Stimulated activated memory B cell treated with anti-CD40 and anti-IgM and Interleukin-4, amounts not matched to agents 10 μg/mL and 1 μg/mL and 100 μg/mL, for 72 hours (primary cell): ENCODE measurements at regions not wholly inside any gene's neighbourhood (a gene's known extent, or its start where the extent isn't known, plus 50 kb on each side); places are given as distances from the start of the nearest gene placed in this dataset.
"Not testable (repeated sequence)": the region's sequence is repeated elsewhere in the genome, so short reads cannot be mapped to it uniquely, and the experiment has no call there.

ENCODE experiments used
- ATAC-seq: fragments of 150-1000 bp; cut with Tn5 transposase; 2 replicates; pipeline ENCODE4 v1.10.0; 2021
- H3K27ac Mint-ChIP-seq: one replicate; pipeline ENCODE4 v1.8.0; 2022; ENCODE audit warnings: mild to moderate bottlenecking, mixed read lengths
- H3K27me3 Mint-ChIP-seq: one replicate; pipeline ENCODE4 v1.8.0; 2022; ENCODE audit warnings: mixed read lengths
- H3K36me3 Mint-ChIP-seq: one replicate; pipeline ENCODE4 v1.8.0; 2022; ENCODE audit warnings: mixed read lengths
- H3K4me1 Mint-ChIP-seq: one replicate; pipeline ENCODE4 v1.8.0; 2022; ENCODE audit warnings: mixed read lengths
- H3K4me3 Mint-ChIP-seq: one replicate; pipeline ENCODE4 v1.8.0; 2022; ENCODE audit warnings: mild to moderate bottlenecking, moderate library complexity, mixed read lengths
- H3K9me3 Mint-ChIP-seq: one replicate; pipeline ENCODE4 v1.8.0; 2022; ENCODE audit warnings: mixed read lengths

DNA sequence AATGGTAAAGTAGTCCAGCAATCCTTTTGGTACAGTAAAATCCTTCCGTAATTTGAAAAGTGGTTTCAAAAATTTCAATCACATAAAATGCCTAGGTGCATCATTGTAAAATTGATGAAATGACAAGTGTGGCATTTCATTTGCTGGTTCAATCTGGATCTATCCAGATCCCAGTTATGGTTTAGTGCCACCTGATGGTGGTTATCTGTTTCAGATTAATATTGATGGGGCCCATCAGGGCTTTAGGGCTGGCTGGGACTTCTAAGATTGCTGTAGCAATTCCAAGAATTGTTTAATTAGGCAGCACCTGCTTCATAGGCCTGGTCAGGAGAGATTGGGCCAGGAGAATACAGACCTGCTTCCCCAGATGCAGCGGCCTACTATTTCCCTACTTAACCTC, 55.5 kb upstream of the PIK3C3 start:
- no peaks in the 10 kb centered on the region for H3K4me1 Mint-ChIP-seq
- no peaks in the 10 kb centered on the region for H3K36me3 Mint-ChIP-seq
- no peak overlapping the region for H3K27ac Mint-ChIP-seq
- H3K4me3 Mint-ChIP-seq, result no peak overlapping the region
- H3K9me3 Mint-ChIP-seq, result peaks cover 4% of the 10 kb centered on the region
- ATAC-seq, result no peak
- H3K27me3 Mint-ChIP-seq, result peaks cover 9% of the 10 kb centered on the region

DNA sequence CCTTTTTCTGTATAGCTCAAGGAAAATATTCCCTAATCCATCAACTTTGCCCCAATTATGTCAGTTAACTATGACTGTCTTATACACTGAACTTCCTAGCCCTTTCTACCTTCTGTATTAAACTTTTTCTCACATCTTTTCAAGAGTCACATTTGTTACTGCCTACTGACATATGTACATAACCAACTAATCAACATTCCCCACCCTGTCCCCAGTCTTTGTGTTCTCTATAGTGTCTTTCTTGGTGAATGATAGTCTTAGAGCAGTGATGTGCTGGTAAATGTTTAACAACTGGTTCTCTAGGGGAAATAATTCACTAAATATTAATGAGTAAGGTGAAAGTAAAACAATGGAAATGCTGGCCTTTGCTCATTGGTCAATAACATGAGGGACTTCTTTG, 61.6 kb upstream of the PIK3C3 start:
- H3K27ac Mint-ChIP-seq, result no peak overlapping the region
- H3K36me3 Mint-ChIP-seq, result no peaks in the 10 kb centered on the region
- H3K4me1 Mint-ChIP-seq, result no peaks in the 10 kb centered on the region
- ATAC-seq, result no peak
- H3K9me3 Mint-ChIP-seq, result peaks cover 4% of the 10 kb centered on the region
- H3K27me3 Mint-ChIP-seq, result peaks cover 16% of the 10 kb centered on the region
- H3K4me3 Mint-ChIP-seq, result no peak overlapping the region

DNA sequence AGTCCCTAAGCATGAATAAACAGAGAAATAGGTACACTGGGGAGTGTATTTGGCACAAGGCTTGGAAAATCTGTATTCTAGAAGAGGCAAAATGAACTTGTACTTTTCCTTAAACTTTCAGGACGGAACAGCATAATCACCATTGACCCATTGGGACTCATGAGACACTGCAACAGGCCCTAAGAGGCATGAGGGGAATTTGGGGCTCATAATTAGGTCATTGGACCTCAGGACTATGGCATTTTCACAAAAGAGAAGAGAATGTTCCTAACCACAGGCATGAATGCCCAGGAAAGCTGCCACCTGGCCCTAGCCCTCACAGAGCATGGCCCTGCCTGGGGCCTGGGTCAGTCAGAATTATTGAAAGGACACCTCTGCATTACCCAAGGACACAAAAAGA, 67.9 kb upstream of the PIK3C3 start:
- Mint-ChIP-seq H3K9me3 (no peaks in the 10 kb centered on the region), H3K36me3 (no peaks in the 10 kb centered on the region), H3K27ac (no peak overlapping the region), H3K27me3 (no peaks in the 10 kb centered on the region), H3K4me1 (no peaks in the 10 kb centered on the region), H3K4me3 (no peak overlapping the region)
- no peak for ATAC-seq

DNA sequence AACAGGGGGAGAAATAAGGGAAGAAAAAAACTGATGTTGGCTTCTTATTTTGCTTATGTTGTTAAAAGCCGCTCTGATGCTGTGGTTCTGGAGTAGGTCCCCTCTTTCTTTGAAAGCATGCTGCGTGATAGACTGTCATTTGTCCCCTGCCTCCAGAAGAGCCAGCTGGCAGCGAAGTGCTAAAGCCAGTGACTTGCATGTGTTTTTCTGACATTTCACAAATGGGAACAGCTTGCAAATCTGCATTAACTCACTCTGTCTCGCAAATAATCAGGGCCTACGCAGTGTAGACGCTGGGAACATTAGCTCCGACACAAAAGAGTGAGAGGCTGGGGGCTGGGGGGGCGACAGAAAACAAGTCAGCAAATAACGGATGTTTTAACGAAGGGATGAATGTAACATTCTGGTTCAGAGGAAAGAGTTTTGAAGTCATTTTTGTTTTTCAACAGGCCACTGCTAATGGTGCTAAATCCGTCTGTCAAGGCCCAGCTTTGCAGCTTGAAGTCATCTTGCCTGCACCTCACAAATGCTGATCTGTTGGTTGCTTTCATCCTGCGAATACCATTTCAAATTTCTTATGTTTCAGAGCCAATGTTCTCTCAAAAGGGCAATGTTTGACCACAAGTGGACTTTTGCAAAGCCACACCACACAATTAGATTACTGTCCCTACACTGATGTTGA, 68.8 kb upstream of the PIK3C3 start:
- ATAC-seq, result no peak

DNA sequence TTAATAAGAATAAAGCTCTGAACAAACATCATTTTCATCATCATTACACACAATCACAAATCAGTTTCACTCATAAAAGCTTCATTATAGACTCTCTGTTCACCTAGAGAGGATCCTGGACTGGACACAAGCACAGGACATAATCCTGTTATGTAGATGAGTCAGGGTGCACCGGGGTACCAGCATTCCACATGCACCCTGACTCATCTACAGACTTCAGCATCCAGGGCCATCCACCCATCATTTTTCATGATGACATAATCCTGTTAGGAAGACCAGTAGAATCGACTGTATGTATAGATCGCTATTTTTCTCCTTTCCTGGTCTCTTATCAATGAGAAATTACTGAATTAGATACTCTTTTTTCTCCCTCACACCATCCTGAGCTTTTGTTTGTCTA, 73.7 kb upstream of the PIK3C3 start:
- no peaks in the 10 kb centered on the region for H3K4me1 Mint-ChIP-seq
- H3K36me3 Mint-ChIP-seq, result no peaks in the 10 kb centered on the region
- no peaks in the 10 kb centered on the region for H3K27me3 Mint-ChIP-seq
- no peak for ATAC-seq
- no peaks in the 10 kb centered on the region for H3K9me3 Mint-ChIP-seq
- H3K27ac Mint-ChIP-seq, result no peak overlapping the region
- H3K4me3 Mint-ChIP-seq, result no peak overlapping the region

More for the DNA sequence above, 68.8 kb upstream of the PIK3C3 start:
- no peaks in the 10 kb centered on the region for H3K9me3 Mint-ChIP-seq
- no peaks in the 10 kb centered on the region for H3K36me3 Mint-ChIP-seq
- no peak overlapping the region for H3K4me3 Mint-ChIP-seq
- H3K4me1 Mint-ChIP-seq, result no peaks in the 10 kb centered on the region
- H3K27ac Mint-ChIP-seq, result no peak overlapping the region
- H3K27me3 Mint-ChIP-seq, result no peaks in the 10 kb centered on the region

DNA sequence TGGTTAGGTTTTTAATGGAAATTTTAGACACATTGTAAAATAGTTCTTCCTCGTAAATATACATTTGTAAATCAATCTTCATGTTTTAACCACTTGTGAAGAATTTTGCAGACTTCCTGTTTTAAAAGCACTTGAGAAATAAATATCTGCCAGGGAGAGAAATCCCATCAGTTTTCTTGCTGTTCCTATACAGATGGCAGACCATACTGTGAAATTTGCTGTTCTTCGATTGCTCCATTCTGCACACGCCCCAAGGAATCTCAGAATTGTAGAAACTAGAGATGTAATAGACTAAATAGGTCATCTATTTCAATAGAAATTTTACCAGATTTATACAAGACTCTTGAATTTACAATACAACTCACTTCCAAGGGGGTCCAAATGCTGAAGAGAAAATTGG, 75.8 kb upstream of the PIK3C3 start:
- H3K4me1 Mint-ChIP-seq, result no peaks in the 10 kb centered on the region
- H3K36me3 Mint-ChIP-seq, result no peaks in the 10 kb centered on the region
- no peak overlapping the region for H3K27ac Mint-ChIP-seq
- no peak for ATAC-seq
- no peaks in the 10 kb centered on the region for H3K27me3 Mint-ChIP-seq
- no peaks in the 10 kb centered on the region for H3K9me3 Mint-ChIP-seq
- no peak overlapping the region for H3K4me3 Mint-ChIP-seq

DNA sequence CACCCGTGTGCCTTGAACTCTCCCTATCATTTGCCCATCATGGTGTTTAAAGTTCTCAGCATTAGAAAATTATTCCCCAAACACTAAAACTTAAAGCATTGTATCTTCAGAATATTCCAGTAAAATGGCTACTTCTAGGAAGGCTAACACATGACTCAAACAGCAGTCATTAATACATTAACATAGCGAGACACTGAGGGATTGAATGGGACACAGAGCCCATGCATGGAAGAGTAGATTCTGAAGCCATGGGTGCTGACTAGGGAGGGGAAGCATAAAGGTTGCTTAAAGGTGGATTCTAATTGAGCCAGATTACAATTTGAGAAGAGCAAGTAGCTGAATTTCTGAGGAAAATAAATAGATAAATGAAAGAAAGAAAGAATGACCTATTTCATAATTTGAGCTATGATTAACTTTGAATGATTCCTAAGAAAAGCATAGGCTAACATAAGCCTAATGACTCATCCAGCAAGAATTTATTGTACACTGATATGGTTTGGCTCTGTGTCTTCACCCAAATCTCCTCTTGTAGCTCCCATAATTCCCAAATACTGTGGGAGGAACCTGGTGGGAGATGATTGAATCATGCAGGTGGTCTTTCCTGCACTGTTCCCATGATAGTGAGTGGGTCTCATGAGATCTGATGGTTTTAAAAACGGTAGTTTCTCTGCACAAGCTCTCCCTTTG, 79.8 kb upstream of the PIK3C3 start:
- Mint-ChIP-seq H3K36me3 (no peaks in the 10 kb centered on the region), H3K4me1 (no peaks in the 10 kb centered on the region), H3K27me3 (no peaks in the 10 kb centered on the region), H3K4me3 (no peak overlapping the region), H3K27ac (no peak overlapping the region), H3K9me3 (no peaks in the 10 kb centered on the region)
- ATAC-seq, result no peak

DNA sequence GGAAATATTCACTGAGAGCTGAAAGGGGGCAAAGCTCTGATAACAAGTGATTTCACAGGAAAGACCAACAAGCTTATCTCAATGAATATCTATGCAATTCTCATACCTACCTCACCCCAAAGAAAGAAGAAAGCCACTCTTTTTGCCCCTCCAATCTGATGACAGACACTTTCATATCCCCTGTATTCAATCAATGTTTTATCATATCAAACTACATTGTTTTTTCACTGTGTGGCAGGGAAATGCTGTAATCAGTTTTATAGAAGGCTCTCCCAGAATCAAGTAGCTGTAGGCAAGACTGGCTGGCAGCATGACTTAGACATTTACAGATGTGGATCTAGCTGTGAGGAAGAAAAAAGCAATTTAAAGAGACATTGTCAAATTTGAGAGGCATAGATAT, 81.3 kb upstream of the PIK3C3 start:
- Mint-ChIP-seq H3K36me3 (no peaks in the 10 kb centered on the region), H3K27me3 (no peaks in the 10 kb centered on the region), H3K4me3 (no peak overlapping the region), H3K27ac (no peak overlapping the region), H3K4me1 (no peaks in the 10 kb centered on the region), H3K9me3 (no peaks in the 10 kb centered on the region)
- no peak for ATAC-seq

DNA sequence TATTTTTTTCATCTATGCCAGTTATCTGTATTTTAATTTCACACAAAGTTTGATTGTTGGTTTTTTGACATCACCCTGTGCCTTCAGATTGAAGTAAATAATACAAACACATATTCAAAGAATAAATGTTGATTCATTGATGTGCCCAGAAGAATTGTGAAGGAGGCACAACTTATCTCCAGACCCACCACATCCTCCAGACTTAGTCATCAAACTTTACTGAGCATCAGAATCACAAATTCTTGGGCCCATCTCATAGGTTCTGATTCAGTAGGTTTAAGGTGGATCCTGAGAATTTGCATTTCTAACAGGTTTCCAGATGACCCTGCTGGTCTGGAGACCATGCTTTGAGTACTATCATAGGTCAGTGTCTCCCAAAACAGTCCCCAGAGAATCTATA, 82.8 kb upstream of the PIK3C3 start:
- no peak overlapping the region for H3K4me3 Mint-ChIP-seq

DNA sequence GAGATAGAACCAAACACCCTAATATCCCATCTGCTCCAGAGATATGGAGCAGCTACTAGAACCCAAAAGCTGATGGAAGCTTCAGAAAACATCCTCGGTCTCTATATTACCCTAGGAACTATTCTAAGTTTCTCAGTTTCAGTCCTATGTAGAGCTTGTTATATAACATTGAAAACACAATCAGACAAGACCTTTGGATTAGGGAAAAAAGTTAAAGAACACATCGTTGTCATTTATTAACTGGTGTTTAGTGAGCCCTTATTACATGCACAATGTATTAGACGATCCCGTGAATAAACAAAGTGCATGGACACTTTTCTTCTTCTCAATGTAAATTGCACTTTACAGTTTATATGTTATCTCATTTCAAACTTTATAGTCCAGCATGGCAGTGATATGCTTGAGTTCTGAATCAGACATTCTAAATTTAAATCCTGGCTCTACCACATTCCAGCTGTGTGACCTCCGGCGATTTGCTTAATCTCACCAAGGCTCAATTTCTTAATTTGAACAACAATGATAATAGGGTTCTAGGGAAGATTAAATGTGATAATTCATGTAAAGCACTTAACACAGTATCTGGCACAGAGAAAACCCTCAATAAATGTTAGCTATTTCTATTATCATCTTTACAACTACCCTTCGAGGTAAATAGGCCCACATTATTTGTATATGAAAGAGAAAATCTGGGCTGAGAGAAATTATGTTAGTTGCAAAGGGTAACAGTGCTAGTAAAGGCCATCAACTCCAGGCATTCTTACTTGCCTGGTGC, 83.6 kb upstream of the PIK3C3 start:
- no peaks in the 10 kb centered on the region for H3K36me3 Mint-ChIP-seq
- H3K9me3 Mint-ChIP-seq, result no peaks in the 10 kb centered on the region
- no peak overlapping the region for H3K4me3 Mint-ChIP-seq
- no peak for ATAC-seq
- H3K27ac Mint-ChIP-seq, result no peak overlapping the region
- H3K4me1 Mint-ChIP-seq, result no peaks in the 10 kb centered on the region
- H3K27me3 Mint-ChIP-seq, result no peaks in the 10 kb centered on the region

More for the DNA sequence above, 82.8 kb upstream of the PIK3C3 start:
- Mint-ChIP-seq H3K4me1 (no peaks in the 10 kb centered on the region), H3K27me3 (no peaks in the 10 kb centered on the region), H3K9me3 (no peaks in the 10 kb centered on the region), H3K36me3 (no peaks in the 10 kb centered on the region), H3K27ac (no peak overlapping the region)
- ATAC-seq, result no peak

DNA sequence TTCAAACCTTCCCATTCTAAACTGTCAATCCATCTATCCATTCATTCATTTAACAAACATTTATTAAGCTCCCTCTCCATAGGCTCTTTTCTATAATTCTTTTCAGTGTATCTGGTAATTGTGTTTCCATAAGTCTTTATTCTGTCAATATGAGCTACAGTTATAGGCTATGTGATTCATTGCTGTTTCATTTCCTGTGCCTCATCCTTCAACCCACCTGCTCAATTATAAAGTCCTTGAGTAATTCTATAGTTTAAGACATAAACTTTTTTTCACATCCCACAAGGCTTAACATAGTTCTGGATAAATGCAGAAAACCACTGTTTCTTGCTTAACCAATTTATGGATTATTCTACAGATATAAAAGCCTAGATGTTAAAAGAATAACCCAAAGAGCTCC, 84.2 kb upstream of the PIK3C3 start:
- H3K4me3 Mint-ChIP-seq, result no peak overlapping the region
- no peaks in the 10 kb centered on the region for H3K4me1 Mint-ChIP-seq
- ATAC-seq, result no peak
- H3K9me3 Mint-ChIP-seq, result no peaks in the 10 kb centered on the region
- no peak overlapping the region for H3K27ac Mint-ChIP-seq
- no peaks in the 10 kb centered on the region for H3K36me3 Mint-ChIP-seq
- H3K27me3 Mint-ChIP-seq, result no peaks in the 10 kb centered on the region

DNA sequence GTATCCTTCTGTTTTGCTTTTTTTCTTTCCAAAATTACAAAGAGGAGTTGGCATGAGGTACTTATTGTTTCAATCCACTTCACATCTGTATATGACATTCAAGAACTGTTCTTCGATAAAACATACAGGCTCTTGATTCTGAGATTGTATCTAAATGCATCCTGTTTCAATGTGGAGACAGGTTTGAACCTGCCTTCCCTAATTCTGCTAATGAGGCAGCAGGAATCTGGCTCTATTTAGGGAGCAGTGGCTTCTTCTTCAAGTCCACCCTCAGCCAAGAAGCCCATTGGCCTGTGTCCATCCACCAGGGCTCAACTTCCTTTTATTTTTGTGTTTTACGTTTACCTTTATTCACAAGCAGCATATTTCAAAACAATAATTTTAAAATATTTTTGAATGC, 84.8 kb upstream of the PIK3C3 start:
- H3K4me1 Mint-ChIP-seq, result no peaks in the 10 kb centered on the region
- no peaks in the 10 kb centered on the region for H3K36me3 Mint-ChIP-seq
- no peak overlapping the region for H3K27ac Mint-ChIP-seq
- no peaks in the 10 kb centered on the region for H3K27me3 Mint-ChIP-seq
- no peak for ATAC-seq
- H3K4me3 Mint-ChIP-seq, result no peak overlapping the region
- H3K9me3 Mint-ChIP-seq, result no peaks in the 10 kb centered on the region

DNA sequence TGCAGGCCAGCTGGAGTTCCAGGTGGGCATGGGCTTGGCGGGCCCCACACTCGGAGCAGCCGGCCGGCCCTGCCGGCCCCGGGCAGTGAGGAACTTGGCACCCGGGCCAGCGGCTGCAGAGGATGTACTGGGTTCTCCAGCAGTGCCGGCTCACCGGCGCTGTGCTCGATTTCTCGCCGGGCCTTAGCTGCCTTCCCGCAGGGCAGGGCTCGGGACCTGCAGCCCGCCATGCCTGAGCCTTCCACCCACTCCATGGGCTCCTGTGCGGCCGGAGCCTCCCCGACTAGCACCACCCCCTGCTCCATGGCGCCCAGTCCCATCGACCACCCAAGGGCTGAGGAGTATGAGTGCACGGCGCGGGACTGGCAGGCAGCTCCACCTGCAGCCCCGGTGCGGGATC, 89.2 kb upstream of the PIK3C3 start:
- H3K9me3 Mint-ChIP-seq, H3K27ac Mint-ChIP-seq, H3K4me1 Mint-ChIP-seq, H3K27me3 Mint-ChIP-seq, H3K4me3 Mint-ChIP-seq, ATAC-seq, H3K36me3 Mint-ChIP-seq: not testable (repeated sequence)

DNA sequence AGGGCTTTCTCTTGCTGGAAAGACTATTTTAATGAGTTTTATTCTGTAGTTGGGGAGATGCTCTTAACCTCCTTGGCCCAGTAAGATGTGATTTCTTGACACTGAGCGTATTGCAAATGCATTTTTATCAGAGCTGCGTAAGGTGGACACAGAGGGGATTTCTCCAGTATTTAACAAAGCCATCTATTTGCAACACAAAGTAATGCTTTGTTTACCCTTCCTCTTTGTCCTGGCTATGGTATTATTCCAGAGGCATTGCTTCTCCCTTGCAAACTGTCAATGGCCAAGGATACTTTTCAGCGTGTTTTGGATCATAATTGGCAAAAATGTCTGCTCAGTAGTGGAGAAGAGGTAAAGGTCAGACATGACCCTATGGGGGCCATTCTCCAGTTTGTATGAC, 90.8 kb upstream of the PIK3C3 start:
- no peaks in the 10 kb centered on the region for H3K36me3 Mint-ChIP-seq
- no peaks in the 10 kb centered on the region for H3K9me3 Mint-ChIP-seq
- no peaks in the 10 kb centered on the region for H3K27me3 Mint-ChIP-seq
- no peak for ATAC-seq
- no peaks in the 10 kb centered on the region for H3K4me1 Mint-ChIP-seq
- no peak overlapping the region for H3K4me3 Mint-ChIP-seq
- no peak overlapping the region for H3K27ac Mint-ChIP-seq

DNA sequence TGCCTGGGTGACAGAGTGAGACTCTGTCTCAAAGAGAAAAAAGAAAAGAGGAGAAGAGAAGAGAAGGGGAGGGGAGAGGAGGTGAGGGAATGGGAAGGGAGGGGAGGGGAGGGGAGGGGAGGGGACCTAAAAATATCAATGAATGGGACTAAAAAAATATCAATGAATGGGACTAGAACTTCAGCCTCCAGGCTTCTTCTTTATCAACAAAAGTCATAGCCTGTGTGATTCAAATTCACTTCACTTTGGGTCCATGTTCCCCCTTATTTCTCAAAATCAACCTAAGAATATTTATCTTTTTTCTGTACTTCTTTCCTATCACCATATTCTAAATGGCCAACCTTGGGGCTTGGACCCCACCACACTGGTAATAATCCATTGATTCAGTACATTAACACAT, 92.1 kb upstream of the PIK3C3 start:
- no peaks in the 10 kb centered on the region for H3K4me1 Mint-ChIP-seq
- no peaks in the 10 kb centered on the region for H3K36me3 Mint-ChIP-seq
- no peak overlapping the region for H3K27ac Mint-ChIP-seq
- no peaks in the 10 kb centered on the region for H3K27me3 Mint-ChIP-seq
- H3K9me3 Mint-ChIP-seq, result no peaks in the 10 kb centered on the region
- H3K4me3 Mint-ChIP-seq, result no peak overlapping the region
- ATAC-seq, result no peak

DNA sequence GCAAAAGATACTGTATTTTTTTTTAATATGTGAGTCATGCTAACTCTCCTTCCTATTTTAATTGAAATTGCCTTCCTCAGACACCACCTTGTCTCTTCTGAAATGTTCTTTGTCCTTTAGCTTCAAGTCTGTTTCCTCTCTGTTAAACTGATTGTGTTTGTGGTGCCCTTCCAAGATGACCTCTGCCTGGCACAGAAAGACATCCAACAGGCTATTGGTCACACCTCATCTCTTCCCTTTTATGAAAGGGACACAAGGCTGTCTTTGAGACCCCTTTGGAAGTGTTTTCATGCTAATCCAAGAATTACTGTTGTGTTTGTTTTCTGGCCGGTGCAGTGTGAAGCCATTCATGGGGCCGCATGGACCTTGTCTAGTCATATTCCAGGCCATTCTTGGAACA, 94.0 kb upstream of the PIK3C3 start:
- no peaks in the 10 kb centered on the region for H3K9me3 Mint-ChIP-seq
- H3K4me3 Mint-ChIP-seq, result no peak overlapping the region
- H3K27ac Mint-ChIP-seq, result no peak overlapping the region
- no peaks in the 10 kb centered on the region for H3K27me3 Mint-ChIP-seq
- no peaks in the 10 kb centered on the region for H3K4me1 Mint-ChIP-seq
- H3K36me3 Mint-ChIP-seq, result no peaks in the 10 kb centered on the region
- ATAC-seq, result no peak
